SK-N-SH treated with all-trans-retinoic acid at 6 μM for 48 hours (cell line): ENCODE measurements at regions not wholly inside any gene's neighbourhood (a gene's known extent, or its start where the extent isn't known, plus 50 kb on each side); places are given as distances from the start of the nearest gene placed in this dataset.

Experiments used
- ARNTL ChIP-seq: fragments of 450-650 bp; formaldehyde crosslinking; IDR thresholded peaks from 2 replicates; pipeline ENCODE4 v1.5.0; 2020; ENCODE audit warnings: low read depth, mild to moderate bottlenecking, moderate library complexity, borderline replicate concordance
- BACH2 ChIP-seq: fragments of 250-450 bp; sonication (Bioruptor Pico); IDR thresholded peaks from 2 replicates; pipeline ENCODE4 v1.9.0; 2021; ENCODE audit warnings: mild to moderate bottlenecking, borderline replicate concordance
- ISL1 ChIP-seq: fragments of 250-450 bp; sonication (Bioruptor Pico); IDR thresholded peaks from 2 replicates; pipeline ENCODE4 v2.1.2; 2022; ENCODE audit warnings: mild to moderate bottlenecking, moderate library complexity
- PPARA ChIP-seq: fragments of 250-450 bp; sonication (Bioruptor Pico); IDR thresholded peaks from 2 replicates; pipeline ENCODE4 v1.5.0; 2020; ENCODE audit warnings: mild to moderate bottlenecking, borderline replicate concordance
- SNAI2 ChIP-seq: fragments of 250-450 bp; sonication (Bioruptor Pico); IDR thresholded peaks from 2 replicates; pipeline ENCODE4 v1.5.0; 2020; ENCODE audit warnings: mild to moderate bottlenecking, moderate library complexity
- ZC3H10 ChIP-seq: fragments of 250-450 bp; sonication (Bioruptor Pico); IDR thresholded peaks from 2 replicates; pipeline ENCODE4 v1.5.1; 2021; ENCODE audit warnings: mild to moderate bottlenecking, moderate library complexity
- ZFP3 ChIP-seq: fragments of 250-450 bp; sonication (Bioruptor Pico); IDR thresholded peaks from 2 replicates; pipeline ENCODE4 v1.5.0; 2020; ENCODE audit warnings: mild to moderate bottlenecking, moderate library complexity
- ZFP30 ChIP-seq: fragments of 450-650 bp; formaldehyde crosslinking; IDR thresholded peaks from 2 replicates; pipeline ENCODE4 v1.5.0; 2022; ENCODE audit warnings: mild to moderate bottlenecking, moderate library complexity
- ZNF565 ChIP-seq: fragments of 450-650 bp; formaldehyde crosslinking; conservative IDR thresholded peaks from 2 replicates; pipeline ENCODE4 v1.5.0; 2020; ENCODE audit warnings: low read depth, mild to moderate bottlenecking, moderate library complexity
- TF ChIP-seq, protein P1 (sequence below): fragments of 250-450 bp; sonication (Bioruptor Pico); IDR thresholded peaks from 2 replicates; pipeline ENCODE4 v1.8.0; 2020; ENCODE audit warnings: mild to moderate bottlenecking, moderate library complexity, borderline replicate concordance
- TF ChIP-seq, protein P2 (sequence below): fragments of 250-450 bp; sonication (Bioruptor Pico); IDR thresholded peaks from 2 replicates; pipeline ENCODE4 v1.5.0; 2020; ENCODE audit warnings: mild to moderate bottlenecking, moderate library complexity
- TF ChIP-seq, protein P3 (sequence below): fragments of 250-450 bp; sonication (Bioruptor Pico); IDR thresholded peaks from 2 replicates; pipeline ENCODE4 v1.5.1; 2020; ENCODE audit warnings: low read depth, mild to moderate bottlenecking, moderate library complexity
- TF ChIP-seq, protein P4 (sequence below): fragments of 250-450 bp; sonication (Bioruptor Pico); IDR thresholded peaks from 2 replicates; pipeline ENCODE4 v1.5.1; 2021; ENCODE audit warnings: mild to moderate bottlenecking, moderate library complexity
- TF ChIP-seq, protein P5 (sequence below): fragments of 250-450 bp; sonication (Bioruptor Pico); IDR thresholded peaks from 2 replicates; pipeline ENCODE4 v1.8.0; 2021; ENCODE audit warnings: low read depth, mild to moderate bottlenecking, moderate library complexity, borderline replicate concordance

DNA sequence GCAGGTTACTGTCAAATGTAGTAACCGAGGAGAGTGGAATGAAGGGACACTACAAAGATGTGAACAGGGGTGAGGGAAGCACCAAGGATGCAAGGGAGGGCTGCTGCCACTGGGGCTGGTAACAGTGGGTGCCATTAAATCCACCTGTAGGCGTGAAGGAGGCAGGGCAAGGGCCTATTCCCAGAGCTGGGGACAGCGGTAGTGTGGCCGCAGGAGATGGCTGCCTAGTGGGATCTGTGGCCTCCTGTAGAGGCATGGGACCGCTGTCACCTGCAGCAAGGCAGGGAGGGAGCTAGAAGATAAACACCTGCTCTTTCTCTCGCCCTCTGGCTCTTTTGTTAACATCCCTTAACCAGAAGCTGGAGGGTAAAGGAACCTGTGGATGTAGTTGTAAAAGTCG, 80.5 kb upstream of the CNIH3 start:
- TF ChIP-seq ZFP3 (CRISPR knock-in tag), result no peak
- no peak for TF ChIP-seq ZFP30 (CRISPR knock-in tag)
- TF ChIP-seq, protein P1, sequence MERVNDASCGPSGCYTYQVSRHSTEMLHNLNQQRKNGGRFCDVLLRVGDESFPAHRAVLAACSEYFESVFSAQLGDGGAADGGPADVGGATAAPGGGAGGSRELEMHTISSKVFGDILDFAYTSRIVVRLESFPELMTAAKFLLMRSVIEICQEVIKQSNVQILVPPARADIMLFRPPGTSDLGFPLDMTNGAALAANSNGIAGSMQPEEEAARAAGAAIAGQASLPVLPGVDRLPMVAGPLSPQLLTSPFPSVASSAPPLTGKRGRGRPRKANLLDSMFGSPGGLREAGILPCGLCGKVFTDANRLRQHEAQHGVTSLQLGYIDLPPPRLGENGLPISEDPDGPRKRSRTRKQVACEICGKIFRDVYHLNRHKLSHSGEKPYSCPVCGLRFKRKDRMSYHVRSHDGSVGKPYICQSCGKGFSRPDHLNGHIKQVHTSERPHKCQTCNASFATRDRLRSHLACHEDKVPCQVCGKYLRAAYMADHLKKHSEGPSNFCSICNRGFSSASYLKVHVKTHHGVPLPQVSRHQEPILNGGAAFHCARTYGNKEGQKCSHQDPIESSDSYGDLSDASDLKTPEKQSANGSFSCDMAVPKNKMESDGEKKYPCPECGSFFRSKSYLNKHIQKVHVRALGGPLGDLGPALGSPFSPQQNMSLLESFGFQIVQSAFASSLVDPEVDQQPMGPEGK (CRISPR knock-in tag), result no peak
- TF ChIP-seq, protein P2, sequence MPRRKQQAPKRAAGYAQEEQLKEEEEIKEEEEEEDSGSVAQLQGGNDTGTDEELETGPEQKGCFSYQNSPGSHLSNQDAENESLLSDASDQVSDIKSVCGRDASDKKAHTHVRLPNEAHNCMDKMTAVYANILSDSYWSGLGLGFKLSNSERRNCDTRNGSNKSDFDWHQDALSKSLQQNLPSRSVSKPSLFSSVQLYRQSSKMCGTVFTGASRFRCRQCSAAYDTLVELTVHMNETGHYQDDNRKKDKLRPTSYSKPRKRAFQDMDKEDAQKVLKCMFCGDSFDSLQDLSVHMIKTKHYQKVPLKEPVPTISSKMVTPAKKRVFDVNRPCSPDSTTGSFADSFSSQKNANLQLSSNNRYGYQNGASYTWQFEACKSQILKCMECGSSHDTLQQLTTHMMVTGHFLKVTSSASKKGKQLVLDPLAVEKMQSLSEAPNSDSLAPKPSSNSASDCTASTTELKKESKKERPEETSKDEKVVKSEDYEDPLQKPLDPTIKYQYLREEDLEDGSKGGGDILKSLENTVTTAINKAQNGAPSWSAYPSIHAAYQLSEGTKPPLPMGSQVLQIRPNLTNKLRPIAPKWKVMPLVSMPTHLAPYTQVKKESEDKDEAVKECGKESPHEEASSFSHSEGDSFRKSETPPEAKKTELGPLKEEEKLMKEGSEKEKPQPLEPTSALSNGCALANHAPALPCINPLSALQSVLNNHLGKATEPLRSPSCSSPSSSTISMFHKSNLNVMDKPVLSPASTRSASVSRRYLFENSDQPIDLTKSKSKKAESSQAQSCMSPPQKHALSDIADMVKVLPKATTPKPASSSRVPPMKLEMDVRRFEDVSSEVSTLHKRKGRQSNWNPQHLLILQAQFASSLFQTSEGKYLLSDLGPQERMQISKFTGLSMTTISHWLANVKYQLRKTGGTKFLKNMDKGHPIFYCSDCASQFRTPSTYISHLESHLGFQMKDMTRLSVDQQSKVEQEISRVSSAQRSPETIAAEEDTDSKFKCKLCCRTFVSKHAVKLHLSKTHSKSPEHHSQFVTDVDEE (CRISPR knock-in tag), result no peak
- TF ChIP-seq, protein P3, sequence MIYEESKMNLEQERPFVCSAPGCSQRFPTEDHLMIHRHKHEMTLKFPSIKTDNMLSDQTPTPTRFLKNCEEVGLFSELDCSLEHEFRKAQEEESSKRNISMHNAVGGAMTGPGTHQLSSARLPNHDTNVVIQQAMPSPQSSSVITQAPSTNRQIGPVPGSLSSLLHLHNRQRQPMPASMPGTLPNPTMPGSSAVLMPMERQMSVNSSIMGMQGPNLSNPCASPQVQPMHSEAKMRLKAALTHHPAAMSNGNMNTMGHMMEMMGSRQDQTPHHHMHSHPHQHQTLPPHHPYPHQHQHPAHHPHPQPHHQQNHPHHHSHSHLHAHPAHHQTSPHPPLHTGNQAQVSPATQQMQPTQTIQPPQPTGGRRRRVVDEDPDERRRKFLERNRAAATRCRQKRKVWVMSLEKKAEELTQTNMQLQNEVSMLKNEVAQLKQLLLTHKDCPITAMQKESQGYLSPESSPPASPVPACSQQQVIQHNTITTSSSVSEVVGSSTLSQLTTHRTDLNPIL (CRISPR knock-in tag), result no peak
- TF ChIP-seq ZC3H10 (CRISPR knock-in tag), result no peak
- TF ChIP-seq BACH2 (CRISPR knock-in tag), result no peak
- TF ChIP-seq SNAI2 (CRISPR knock-in tag), result no peak
- no peak for TF ChIP-seq ZNF565
- TF ChIP-seq ARNTL (CRISPR knock-in tag), result no peak
- no peak for TF ChIP-seq PPARA (CRISPR knock-in tag)
- TF ChIP-seq ISL1, result no peak
- TF ChIP-seq, protein P4, sequence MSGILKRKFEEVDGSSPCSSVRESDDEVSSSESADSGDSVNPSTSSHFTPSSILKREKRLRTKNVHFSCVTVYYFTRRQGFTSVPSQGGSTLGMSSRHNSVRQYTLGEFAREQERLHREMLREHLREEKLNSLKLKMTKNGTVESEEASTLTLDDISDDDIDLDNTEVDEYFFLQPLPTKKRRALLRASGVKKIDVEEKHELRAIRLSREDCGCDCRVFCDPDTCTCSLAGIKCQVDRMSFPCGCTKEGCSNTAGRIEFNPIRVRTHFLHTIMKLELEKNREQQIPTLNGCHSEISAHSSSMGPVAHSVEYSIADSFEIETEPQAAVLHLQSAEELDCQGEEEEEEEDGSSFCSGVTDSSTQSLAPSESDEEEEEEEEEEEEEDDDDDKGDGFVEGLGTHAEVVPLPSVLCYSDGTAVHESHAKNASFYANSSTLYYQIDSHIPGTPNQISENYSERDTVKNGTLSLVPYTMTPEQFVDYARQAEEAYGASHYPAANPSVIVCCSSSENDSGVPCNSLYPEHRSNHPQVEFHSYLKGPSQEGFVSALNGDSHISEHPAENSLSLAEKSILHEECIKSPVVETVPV (CRISPR knock-in tag), result no peak
- TF ChIP-seq, protein P5, sequence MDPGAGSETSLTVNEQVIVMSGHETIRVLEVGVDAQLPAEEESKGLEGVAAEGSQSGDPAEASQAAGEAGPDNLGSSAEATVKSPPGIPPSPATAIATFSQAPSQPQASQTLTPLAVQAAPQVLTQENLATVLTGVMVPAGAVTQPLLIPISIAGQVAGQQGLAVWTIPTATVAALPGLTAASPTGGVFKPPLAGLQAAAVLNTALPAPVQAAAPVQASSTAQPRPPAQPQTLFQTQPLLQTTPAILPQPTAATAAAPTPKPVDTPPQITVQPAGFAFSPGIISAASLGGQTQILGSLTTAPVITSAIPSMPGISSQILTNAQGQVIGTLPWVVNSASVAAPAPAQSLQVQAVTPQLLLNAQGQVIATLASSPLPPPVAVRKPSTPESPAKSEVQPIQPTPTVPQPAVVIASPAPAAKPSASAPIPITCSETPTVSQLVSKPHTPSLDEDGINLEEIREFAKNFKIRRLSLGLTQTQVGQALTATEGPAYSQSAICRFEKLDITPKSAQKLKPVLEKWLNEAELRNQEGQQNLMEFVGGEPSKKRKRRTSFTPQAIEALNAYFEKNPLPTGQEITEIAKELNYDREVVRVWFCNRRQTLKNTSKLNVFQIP, result no peak
